MG63 (cell line): ENCODE measurements at regions not wholly inside any gene's neighbourhood (a gene's known extent, or its start where the extent isn't known, plus 50 kb on each side); places are given as distances from the start of the nearest gene placed in this dataset.

Source experiments
- DNase-seq: peaks from one replicate; pipeline ENCODE4 v3.0.0-alpha.2; 2020
- H3K27me3 ChIP-seq: fragments of 250-450 bp; sonication (Bioruptor Pico); 2 replicates; pipeline ENCODE4 v1.5.1; 2020; ENCODE audit warnings: mild to moderate bottlenecking, moderate library complexity
- H3K36me3 ChIP-seq: fragments of 250-450 bp; sonication (Bioruptor Pico); 2 replicates; pipeline ENCODE4 v1.5.1; 2020; ENCODE audit warnings: mild to moderate bottlenecking, moderate library complexity
- H3K4me3 ChIP-seq: fragments of 250-450 bp; sonication (Bioruptor Pico); 2 replicates; pipeline ENCODE4 v1.5.1; 2020; ENCODE audit warnings: mild to moderate bottlenecking, moderate library complexity
- H3K9me3 ChIP-seq: fragments of 250-450 bp; sonication (Bioruptor Pico); 2 replicates; pipeline ENCODE4 v1.5.1; 2020; ENCODE audit warnings: mild to moderate bottlenecking, moderate library complexity

GRCh38 chr22:48577691-48578090 lies 1250.0 kb downstream of the BRD1 start:
- H3K9me3 ChIP-seq: no peaks in the 10 kb centered on the region

GRCh38 chr22:48577014-48577690 lies 1250.5 kb downstream of the BRD1 start:
- Histone ChIP-seq H3K36me3 (no peaks in the 10 kb centered on the region), H3K4me3 (no peak overlapping the region), H3K9me3 (no peaks in the 10 kb centered on the region), H3K27me3 (peaks cover 18% of the 10 kb centered on the region)
- DNase-seq: no peak

More at GRCh38 chr22:48577691-48578090, 1250.0 kb downstream of the BRD1 start:
- DNase-seq: no peak
- Histone ChIP-seq H3K27me3 (peaks cover 18% of the 10 kb centered on the region), H3K4me3 (no peak overlapping the region), H3K36me3 (no peaks in the 10 kb centered on the region)

GRCh38 chr22:48576333-48577013 lies 1251.2 kb downstream of the BRD1 start:
- Histone ChIP-seq H3K36me3 (no peaks in the 10 kb centered on the region), H3K27me3 (peaks cover 18% of the 10 kb centered on the region), H3K4me3 (no peak overlapping the region), H3K9me3 (no peaks in the 10 kb centered on the region)
- no peak for DNase-seq

GRCh38 chr22:48575618-48576332 lies 1251.9 kb downstream of the BRD1 start:
- H3K4me3 ChIP-seq: no peak overlapping the region

DNA sequence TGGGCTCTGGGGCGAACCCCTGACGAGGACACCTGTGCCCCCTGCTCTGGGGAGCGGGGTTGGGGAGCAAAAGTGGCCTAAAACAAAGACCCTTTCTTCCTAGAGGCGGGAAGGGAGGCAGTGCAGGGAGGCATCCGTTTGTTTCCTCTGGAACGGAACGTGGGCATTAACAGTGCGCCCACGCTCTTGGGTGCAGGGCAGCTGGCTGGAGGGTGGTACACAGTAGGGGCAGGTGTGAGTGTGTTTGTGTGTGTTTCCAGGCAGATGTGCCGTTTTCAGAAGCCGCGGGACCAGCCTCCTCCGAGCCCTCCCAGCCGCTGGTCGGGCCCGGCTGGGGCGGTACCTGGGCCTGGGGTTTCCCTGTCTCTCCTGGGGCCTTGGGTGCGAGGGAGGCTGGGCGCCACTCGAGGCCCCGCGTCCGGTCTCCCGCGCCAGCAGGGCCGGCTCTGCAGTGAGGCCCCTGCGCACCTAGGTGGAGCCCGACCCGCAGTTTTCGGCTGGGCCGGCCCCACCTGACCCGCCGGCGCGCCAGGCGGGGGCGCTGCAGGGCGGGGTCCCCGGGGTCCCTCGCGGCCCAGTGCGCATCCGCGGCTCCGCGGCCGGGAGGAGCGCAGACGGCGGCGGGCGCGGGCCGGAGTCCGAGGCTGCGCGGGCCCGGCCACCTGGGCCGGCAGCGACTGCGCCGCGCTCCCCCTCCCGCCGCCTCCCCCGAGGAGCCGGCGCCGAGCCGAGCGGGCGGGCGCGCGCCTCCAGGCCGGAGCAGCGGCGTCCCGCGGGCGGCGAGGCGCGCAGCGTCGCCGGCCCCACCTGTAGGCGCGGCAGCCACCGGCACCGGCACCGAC lies 1252.7 kb downstream of the BRD1 start:
- Histone ChIP-seq H3K27me3 (peaks cover 15% of the 10 kb centered on the region), H3K9me3 (no peaks in the 10 kb centered on the region), H3K4me3 (no peak overlapping the region), H3K36me3 (no peaks in the 10 kb centered on the region)
- DNase-seq: peak; percentile 25

More at GRCh38 chr22:48575618-48576332, 1251.9 kb downstream of the BRD1 start:
- Histone ChIP-seq H3K9me3 (no peaks in the 10 kb centered on the region), H3K27me3 (peaks cover 18% of the 10 kb centered on the region), H3K36me3 (no peaks in the 10 kb centered on the region)
- no peak for DNase-seq

- DNase-seq: no peak
- Histone ChIP-seq H3K9me3 (no peaks in the 10 kb centered on the region), H3K27me3 (peaks cover 15% of the 10 kb centered on the region)
These were observed 1253.9 kb downstream of the BRD1 start for GRCh38 chr22:48573766-48574165.

DNA sequence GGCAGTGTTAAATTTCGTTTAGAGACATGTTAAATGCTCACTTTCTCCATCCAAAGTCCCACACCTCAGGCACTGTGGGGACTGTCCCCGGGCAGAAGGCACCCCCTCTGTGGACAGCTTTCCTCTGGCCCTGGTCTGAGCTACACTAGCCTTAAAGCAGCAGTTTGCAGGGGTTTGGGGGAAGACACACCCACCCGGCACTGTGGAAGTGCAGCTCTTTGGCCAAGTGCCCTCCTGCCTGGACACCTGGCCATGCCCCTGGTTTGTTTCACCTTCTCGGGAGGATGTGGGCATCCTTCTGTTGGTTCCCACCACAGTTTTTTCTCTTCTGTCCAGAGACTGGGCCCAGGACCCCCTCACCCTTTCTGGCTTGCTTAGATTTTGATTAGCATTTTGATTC lies 1254.7 kb downstream of the BRD1 start:
- no peak for DNase-seq
- peaks cover 15% of the 10 kb centered on the region for H3K27me3 ChIP-seq
- H3K4me3 ChIP-seq: no peak overlapping the region
- H3K9me3 ChIP-seq: no peaks in the 10 kb centered on the region
- no peaks in the 10 kb centered on the region for H3K36me3 ChIP-seq

More at GRCh38 chr22:48573766-48574165, 1253.9 kb downstream of the BRD1 start:
- no peak overlapping the region for H3K4me3 ChIP-seq
- no peaks in the 10 kb centered on the region for H3K36me3 ChIP-seq

GRCh38 chr22:48570912-48571311 lies 1256.8 kb downstream of the BRD1 start:
- no peak for DNase-seq
- no peaks in the 10 kb centered on the region for H3K36me3 ChIP-seq
- H3K9me3 ChIP-seq: no peaks in the 10 kb centered on the region
- peaks cover 10% of the 10 kb centered on the region for H3K27me3 ChIP-seq
- no peak overlapping the region for H3K4me3 ChIP-seq

- H3K36me3 ChIP-seq: no peaks in the 10 kb centered on the region
- H3K9me3 ChIP-seq: no peaks in the 10 kb centered on the region
- H3K4me3 ChIP-seq: no peak overlapping the region
- DNase-seq: no peak
- peaks cover 6% of the 10 kb centered on the region for H3K27me3 ChIP-seq
These were observed 1258.0 kb downstream of the BRD1 start for GRCh38 chr22:48569476-48570233.

DNA sequence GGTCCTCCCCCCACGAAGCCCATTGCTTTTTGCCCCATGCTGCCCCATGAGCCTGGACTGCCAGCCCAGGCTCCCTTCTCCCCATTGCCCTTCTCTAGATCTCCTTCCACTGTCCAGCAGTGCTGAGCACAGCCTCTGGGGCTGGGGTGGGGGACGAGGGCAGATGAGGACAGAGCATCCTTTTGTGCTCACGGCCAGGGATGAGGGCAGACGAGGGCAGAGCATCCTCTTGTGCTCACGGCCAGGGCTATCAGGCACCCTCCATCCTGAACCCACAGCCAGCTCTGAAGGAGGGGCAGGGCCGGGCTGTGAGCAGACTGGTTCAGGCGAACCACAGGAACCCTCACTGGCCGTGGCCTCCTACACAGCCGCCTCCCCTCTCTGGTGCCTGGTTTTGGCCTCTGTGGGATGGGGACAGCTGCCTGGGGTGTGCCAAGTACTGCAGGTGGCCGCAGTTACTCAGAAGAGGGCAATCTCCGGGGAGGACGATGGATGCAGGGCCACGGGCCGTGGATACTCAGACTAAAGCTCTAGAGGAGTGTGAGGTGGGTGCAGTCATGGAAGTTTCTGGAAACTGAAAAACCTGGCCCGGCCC lies 1258.8 kb downstream of the BRD1 start:
- Histone ChIP-seq H3K36me3 (no peaks in the 10 kb centered on the region), H3K4me3 (no peak overlapping the region), H3K27me3 (no peaks in the 10 kb centered on the region), H3K9me3 (no peaks in the 10 kb centered on the region)
- DNase-seq: no peak

GRCh38 chr22:48567213-48567975 lies 1260.3 kb downstream of the BRD1 start:
- H3K9me3 ChIP-seq: no peaks in the 10 kb centered on the region
- H3K4me3 ChIP-seq: no peak overlapping the region
- no peaks in the 10 kb centered on the region for H3K27me3 ChIP-seq
- DNase-seq: no peak
- H3K36me3 ChIP-seq: no peaks in the 10 kb centered on the region

DNA sequence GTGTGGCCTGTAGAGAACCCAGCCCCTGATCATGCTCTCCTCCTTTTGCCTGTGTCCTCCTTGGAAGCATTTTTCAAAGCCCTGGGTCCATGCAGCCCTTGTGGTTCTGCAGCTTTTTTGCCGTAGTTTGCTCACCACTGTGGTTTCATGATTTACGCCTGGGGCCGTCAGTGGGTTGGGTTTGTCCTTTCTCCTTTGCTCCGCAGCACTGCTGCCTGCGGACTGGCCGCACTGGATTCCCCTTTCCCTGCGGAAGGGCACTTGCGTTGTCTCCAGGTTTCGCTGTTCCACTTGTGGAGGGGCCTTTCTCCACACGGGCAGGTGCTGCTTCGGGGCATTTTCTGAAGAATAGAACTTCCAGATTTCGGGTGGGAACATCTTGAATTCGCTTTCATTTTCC lies 1260.9 kb downstream of the BRD1 start:
- Histone ChIP-seq H3K4me3 (no peak overlapping the region), H3K27me3 (no peaks in the 10 kb centered on the region), H3K9me3 (no peaks in the 10 kb centered on the region), H3K36me3 (no peaks in the 10 kb centered on the region)
- DNase-seq: no peak

DNA sequence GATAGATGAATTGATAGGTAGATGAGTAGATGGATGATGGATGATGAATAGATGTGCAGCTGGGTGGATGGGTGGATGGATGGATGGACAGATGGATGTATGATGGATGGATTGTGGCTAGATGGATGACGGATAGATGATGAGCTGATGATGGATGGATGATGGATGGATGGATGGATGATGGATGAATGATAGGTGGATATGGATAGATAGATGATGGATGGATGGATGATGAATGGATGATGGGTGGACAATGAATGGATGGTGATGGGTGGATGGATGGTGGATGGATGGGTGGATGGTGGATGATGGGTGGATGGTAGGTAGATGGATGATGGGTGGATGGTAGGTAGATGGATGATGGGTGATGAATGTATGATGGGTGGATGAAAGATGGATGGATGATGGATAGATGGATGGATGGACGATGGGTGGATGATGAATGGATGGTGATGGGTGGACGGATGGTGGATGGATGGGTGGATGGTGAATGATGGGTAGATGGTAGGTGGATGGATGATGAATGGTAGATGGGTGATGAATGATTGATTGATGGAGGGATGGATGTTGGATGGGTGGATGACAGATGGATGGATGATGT lies 1261.7 kb downstream of the BRD1 start:
- Histone ChIP-seq H3K36me3 (no peaks in the 10 kb centered on the region), H3K27me3 (no peaks in the 10 kb centered on the region), H3K9me3 (no peaks in the 10 kb centered on the region), H3K4me3 (no peak overlapping the region)
- no peak for DNase-seq

DNA sequence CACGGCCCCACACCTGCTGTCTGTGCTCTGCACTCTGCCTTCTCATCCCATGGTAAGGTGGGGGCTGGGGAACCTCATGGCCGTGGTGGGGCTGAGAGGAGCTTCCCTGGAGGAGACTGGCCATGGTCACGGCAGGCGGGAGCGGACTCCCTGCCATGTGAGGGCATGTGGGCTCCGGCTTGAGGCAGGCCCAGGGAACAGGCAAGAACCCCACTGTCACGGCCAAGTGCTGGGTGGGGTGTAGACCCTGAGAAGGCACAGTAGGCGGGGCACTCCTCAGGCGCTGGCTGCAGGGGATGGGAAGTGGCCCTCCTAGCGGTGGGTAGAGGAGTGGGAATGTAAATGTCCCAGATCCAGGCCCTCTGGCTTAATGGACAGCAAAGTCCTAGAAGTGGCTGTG lies 1262.7 kb downstream of the BRD1 start:
- Histone ChIP-seq H3K9me3 (no peaks in the 10 kb centered on the region), H3K36me3 (no peaks in the 10 kb centered on the region), H3K27me3 (no peaks in the 10 kb centered on the region), H3K4me3 (no peak overlapping the region)
- DNase-seq: no peak

GRCh38 chr22:48563966-48564330 lies 1263.7 kb downstream of the BRD1 start:
- no peaks in the 10 kb centered on the region for H3K36me3 ChIP-seq
- H3K27me3 ChIP-seq: no peaks in the 10 kb centered on the region
- no peak for DNase-seq
- no peak overlapping the region for H3K4me3 ChIP-seq
- H3K9me3 ChIP-seq: no peaks in the 10 kb centered on the region
